CD4-positive, alpha-beta T cell treated with Interferon gamma for 1 hour (primary cell): ENCODE measurements at regions not wholly inside any gene's neighbourhood (a gene's known extent, or its start where the extent isn't known, plus 50 kb on each side); places are given as distances from the start of the nearest gene placed in this dataset.

Source experiments
- DNase-seq: peaks from one replicate; pipeline ENCODE4 v3.0.0-alpha.2; 2020

- DNase-seq, result no peak
Measured at GRCh38 chr2:120667981-120668380, 67.7 kb upstream of the GLI2 start.

GRCh38 chr2:120669121-120669952, 66.3 kb upstream of the GLI2 start:
- no peak for DNase-seq

- no peak for DNase-seq
Measured at GRCh38 chr2:120669971-120670370, 65.7 kb upstream of the GLI2 start.

GRCh38 chr2:120670371-120670770, 65.3 kb upstream of the GLI2 start:
- no peak for DNase-seq

- no peak for DNase-seq
Measured at GRCh38 chr2:120670771-120671480, 64.7 kb upstream of the GLI2 start.

- no peak for DNase-seq
Measured at GRCh38 chr2:120672526-120673204, 63.0 kb upstream of the GLI2 start.

GRCh38 chr2:120673205-120673550, 62.5 kb upstream of the GLI2 start:
- no peak for DNase-seq

GRCh38 chr2:120673571-120674061, 62.1 kb upstream of the GLI2 start:
- DNase-seq, result no peak

DNA sequence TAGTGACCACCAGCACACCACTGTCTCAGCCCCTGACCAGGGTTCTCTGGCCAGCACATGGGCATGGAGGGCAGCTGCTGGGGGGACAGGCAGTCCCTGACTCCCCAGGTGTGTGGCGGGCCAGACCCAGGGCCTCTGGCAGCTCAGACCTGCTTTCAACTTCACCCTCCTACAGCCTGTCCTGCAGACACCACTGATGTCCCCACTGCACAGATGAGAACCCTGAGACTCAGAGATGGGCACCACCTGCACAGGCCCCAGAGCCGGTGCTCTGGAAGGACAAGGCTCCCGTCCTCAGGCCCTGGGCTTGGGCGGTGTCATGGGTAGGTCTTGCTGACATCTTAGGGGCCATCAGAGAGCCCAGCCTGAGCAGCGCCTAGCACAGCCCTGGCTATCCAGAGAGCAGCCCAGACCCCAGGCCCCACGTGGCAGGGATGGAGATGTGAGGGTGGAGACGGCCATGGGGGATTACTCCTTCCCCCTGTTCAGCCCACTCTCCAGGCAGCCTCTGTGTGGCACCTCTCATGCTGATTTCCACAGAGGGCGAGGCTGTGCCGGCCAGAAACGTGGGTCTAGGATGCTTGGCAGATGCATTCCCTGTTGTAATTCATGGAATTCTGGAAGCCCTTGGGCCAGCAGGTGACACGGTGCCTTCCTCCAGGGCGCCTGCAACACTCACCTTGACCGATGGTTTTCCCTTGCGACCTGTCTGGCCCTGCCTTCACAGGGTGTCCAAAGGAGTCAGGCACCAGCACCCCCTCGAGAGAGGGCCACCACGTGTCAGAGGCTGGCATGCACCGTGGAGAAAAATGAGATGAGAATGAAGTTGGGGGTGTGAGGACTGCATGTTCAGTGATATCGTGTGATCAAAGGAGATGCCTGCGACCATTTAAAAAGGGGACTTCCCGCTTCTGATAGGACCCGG, 61.2 kb upstream of the GLI2 start:
- DNase-seq, result no peak

GRCh38 chr2:120675460-120676130, 60.1 kb upstream of the GLI2 start:
- DNase-seq, result no peak

GRCh38 chr2:120677221-120677620, 58.4 kb upstream of the GLI2 start:
- DNase-seq, result no peak

DNA sequence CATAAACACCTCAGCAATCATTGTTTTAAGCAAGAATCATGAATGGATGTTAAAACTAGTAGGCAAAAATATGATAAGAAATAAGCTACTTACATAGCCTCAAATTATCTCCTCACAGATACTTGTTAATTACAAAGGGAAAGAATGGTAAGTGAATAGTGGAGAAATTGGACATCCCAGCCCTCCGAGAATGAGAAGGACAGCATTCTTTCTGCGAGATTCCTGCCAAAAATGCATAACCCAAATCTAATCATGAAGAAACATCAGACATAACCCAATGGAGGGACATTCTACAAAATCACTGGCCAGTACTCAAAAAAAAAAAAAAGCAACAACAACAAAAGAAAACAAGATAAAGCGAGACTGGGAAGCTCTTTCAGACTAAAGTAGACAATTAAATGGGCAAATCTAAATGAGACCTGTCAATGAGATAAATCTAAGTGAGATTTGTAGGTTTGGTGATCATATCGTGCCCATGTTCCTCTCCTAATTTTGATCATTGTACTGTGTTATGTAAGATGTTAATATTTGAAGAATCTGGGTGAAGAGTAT, 57.9 kb upstream of the GLI2 start:
- DNase-seq, result no peak

- DNase-seq, result no peak
Measured at GRCh38 chr2:120678251-120678650, 57.4 kb upstream of the GLI2 start.

GRCh38 chr2:120678926-120679325, 56.7 kb upstream of the GLI2 start:
- no peak for DNase-seq

- DNase-seq, result no peak
Measured at GRCh38 chr2:120679526-120679925, 56.1 kb upstream of the GLI2 start.

GRCh38 chr2:120680136-120680761, 55.4 kb upstream of the GLI2 start:
- peak; percentile 52 for DNase-seq

- no peak for DNase-seq
Measured at GRCh38 chr2:120681181-120681580, 54.5 kb upstream of the GLI2 start.

DNA sequence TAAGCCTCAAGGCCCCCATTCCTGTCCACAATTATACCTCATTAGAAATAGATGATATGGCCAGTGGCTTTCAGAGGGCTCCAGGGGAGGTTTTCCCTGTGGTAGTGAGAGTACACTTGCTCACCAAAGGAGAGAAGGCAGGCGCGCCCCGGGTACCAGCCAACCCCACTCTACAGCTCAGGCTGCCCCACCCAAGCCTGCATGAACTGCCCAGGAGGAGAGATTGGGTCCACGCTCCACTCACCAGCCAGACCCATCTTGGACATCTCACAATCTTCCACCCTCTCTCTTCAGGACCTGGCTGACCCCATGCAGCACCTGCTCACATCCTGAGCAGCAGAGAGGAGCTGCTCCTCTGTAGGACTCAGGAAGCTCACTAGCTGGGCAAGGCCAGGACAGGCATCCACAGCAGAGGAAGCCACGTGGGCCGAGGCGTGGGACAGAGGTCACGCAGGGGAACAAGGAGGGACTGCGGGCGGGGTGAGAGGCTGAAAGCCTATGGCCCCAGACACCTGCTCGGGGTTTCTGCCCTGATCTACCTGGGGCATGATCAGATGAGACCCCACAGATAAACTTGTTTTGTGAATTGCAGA, 53.9 kb upstream of the GLI2 start:
- DNase-seq, result no peak

- DNase-seq, result no peak
Measured at GRCh38 chr2:120682654-120683053, 53.0 kb upstream of the GLI2 start.

GRCh38 chr2:120683081-120683480, 52.6 kb upstream of the GLI2 start:
- DNase-seq, result no peak

GRCh38 chr2:120683701-120684100, 52.0 kb upstream of the GLI2 start:
- DNase-seq, result no peak
